IMR-90 (cell line): ENCODE measurements at regions not wholly inside any gene's neighbourhood (a gene's known extent, or its start where the extent isn't known, plus 50 kb on each side); places are given as distances from the start of the nearest gene placed in this dataset.

ENCODE experiments used
- ATAC-seq: fragments of 200-7000 bp; cut with Tn5 transposase; 2 replicates; pipeline ENCODE4 v1.9.1; 2020; ENCODE audit warnings: low read depth, mild to moderate bottlenecking, moderate library complexity
- BruUV-seq: library from RNA; stranded (reverse); fragments of 400-500 nt; replicated peaks from 2 replicates; lab custom pipeline; 2021; lab: Mats Ljungman, UMichigan
- CTCF ChIA-PET: fragments of 300-600 bp; formaldehyde crosslinking; extraction: SDS; loops from one replicate; lab custom pipeline; 2021; ENCODE audit warnings: antibody characterized with exemption; lab: Yijun Ruan, JAX
- POLR2A ChIA-PET: fragments of 300-600 bp; sonication (Branson Sonifier 250); formaldehyde crosslinking; loops from one replicate; lab custom pipeline; 2022; ENCODE audit warnings: antibody characterized with exemption; ENCODE audit not compliant: unreplicated experiment; lab: Charles Lee
- DNase-seq: peaks from one replicate; pipeline ENCODE4 v3.0.0; 2013
- H2AFZ ChIP-seq: replicated peaks from 2 replicates; pipeline ENCODE3; 2013; ENCODE audit warnings: low read length, mild to moderate bottlenecking; ENCODE audit not compliant: poor library complexity
- H2AK5ac ChIP-seq: 2 replicates; pipeline ENCODE4 v1.6.1; 2013; ENCODE audit warnings: low read depth, low read length, inconsistent platforms
- H2AK9ac ChIP-seq: replicated peaks from 2 replicates; pipeline ENCODE3; 2013; ENCODE audit warnings: mild to moderate bottlenecking, low read depth, low read length, moderate library complexity; ENCODE audit not compliant: poor library complexity
- H2BK120ac ChIP-seq: 2 replicates; pipeline ENCODE4 v1.6.1; 2013; ENCODE audit warnings: low read depth, low read length, inconsistent platforms
- H2BK15ac ChIP-seq: 3 replicates; pipeline ENCODE4 v1.6.1; 2013; ENCODE audit warnings: low read depth, low read length, inconsistent platforms
- H2BK20ac ChIP-seq: 2 replicates; pipeline ENCODE4 v1.6.1; 2013; ENCODE audit warnings: low read depth, mild to moderate bottlenecking, inconsistent platforms, low read length, moderate library complexity
- H2BK5ac ChIP-seq: 2 replicates; pipeline ENCODE4 v1.6.1; 2013; ENCODE audit warnings: mild to moderate bottlenecking, low read depth, low read length, inconsistent platforms; ENCODE audit not compliant: poor library complexity, severe bottlenecking
- H3K14ac ChIP-seq: replicated peaks from 2 replicates; pipeline ENCODE4 v1.6.1; 2013; ENCODE audit warnings: low read depth, low read length, inconsistent platforms
- H3K18ac ChIP-seq: 2 replicates; pipeline ENCODE4 v1.6.1; 2013; ENCODE audit warnings: low read depth, low read length, control low read depth
- H3K23ac ChIP-seq: 2 replicates; pipeline ENCODE4 v1.6.1; 2013; ENCODE audit warnings: low read depth, low read length, inconsistent platforms
- H3K27ac ChIP-seq: 2 replicates; pipeline ENCODE4 v1.5.1; 2013; ENCODE audit warnings: mild to moderate bottlenecking, control low read depth, low read length; ENCODE audit not compliant: insufficient read depth
- H3K27me3 ChIP-seq: 2 replicates; pipeline ENCODE4 v1.6.1; 2013; ENCODE audit warnings: low read length; ENCODE audit not compliant: control insufficient read depth, insufficient read depth
- H3K36me3 ChIP-seq: 2 replicates; pipeline ENCODE4 v1.6.1; 2013; ENCODE audit warnings: low read length, mixed read lengths; ENCODE audit not compliant: control insufficient read depth, insufficient read depth
- H3K4ac ChIP-seq: 2 replicates; pipeline ENCODE4 v1.6.1; 2013; ENCODE audit warnings: low read depth, low read length, inconsistent platforms
- H3K4me1 ChIP-seq: 2 replicates; pipeline ENCODE4 v1.6.1; 2013; ENCODE audit warnings: low read length, mixed read lengths; ENCODE audit not compliant: control insufficient read depth, insufficient read depth
- H3K4me2 ChIP-seq: 2 replicates; pipeline ENCODE4 v1.6.1; 2013; ENCODE audit warnings: low read depth, mild to moderate bottlenecking, control low read depth, low read length, moderate library complexity
- H3K4me3 ChIP-seq: 2 replicates; pipeline ENCODE4 v1.5.1; 2013; ENCODE audit warnings: low read depth, mild to moderate bottlenecking, control low read depth, low read length, moderate library complexity; ENCODE audit not compliant: insufficient read depth
- H3K56ac ChIP-seq: 2 replicates; pipeline ENCODE4 v1.6.1; 2013; ENCODE audit warnings: low read length, inconsistent platforms; ENCODE audit not compliant: insufficient read depth; ENCODE audit errors: extremely low read depth
- H3K79me1 ChIP-seq, 2 experiments: 2 replicates each; pipeline ENCODE4 v1.6.1; 2013; ENCODE audit warnings: low read length in 2 of 2, inconsistent platforms in 1 of 2, low read depth in 1 of 2
- H3K9ac ChIP-seq: 2 replicates; pipeline ENCODE4 v1.6.1; 2013; ENCODE audit warnings: low read depth, low read length, control low read depth
- H3K9me1 ChIP-seq: 2 replicates; pipeline ENCODE4 v1.6.1; 2013; ENCODE audit warnings: low read length, inconsistent platforms; ENCODE audit not compliant: insufficient read depth
- H3K9me3 ChIP-seq: 2 replicates; pipeline ENCODE4 v1.6.1; 2013; ENCODE audit warnings: low read length; ENCODE audit not compliant: control insufficient read depth, insufficient read depth
- H4K20me1 ChIP-seq: 2 replicates; pipeline ENCODE4 v1.6.1; 2013; ENCODE audit warnings: low read length, inconsistent platforms; ENCODE audit not compliant: insufficient read depth
- H4K5ac ChIP-seq: 2 replicates; pipeline ENCODE4 v1.6.1; 2013; ENCODE audit warnings: mild to moderate bottlenecking, low read depth, low read length, control low read depth
- H4K8ac ChIP-seq, 2 experiments: 2 replicates each; pipeline ENCODE4 v1.6.1; 2013; ENCODE audit warnings: low read depth in 2 of 2, low read length in 2 of 2, control low read depth in 1 of 2, inconsistent platforms in 1 of 2
- H4K91ac ChIP-seq: 2 replicates; pipeline ENCODE4 v1.6.1; 2013; ENCODE audit warnings: low read depth, low read length, inconsistent platforms; ENCODE audit not compliant: insufficient read depth
- BHLHE40 ChIP-seq: fragments of 150-350 bp; IDR thresholded peaks from 2 replicates; pipeline ENCODE4 v1.6.1; 2016; ENCODE audit warnings: mild to moderate bottlenecking, low read depth, low read length
- CEBPB ChIP-seq: IDR thresholded peaks from 2 replicates; pipeline ENCODE4 v1.6.1; 2012; ENCODE audit warnings: low read depth, low read length, improper control_type of control experiment
- CTCF ChIP-seq: conservative IDR thresholded peaks from 2 replicates; pipeline ENCODE4 v1.5.1; 2012; ENCODE audit warnings: mild to moderate bottlenecking, low read depth, low read length, improper control_type of control experiment
- FOS ChIP-seq: fragments of 150-350 bp; IDR thresholded peaks from 2 replicates; pipeline ENCODE4 v1.6.1; 2016; ENCODE audit warnings: low read depth, low read length
- MAZ ChIP-seq: IDR thresholded peaks from 2 replicates; pipeline ENCODE4 v1.6.1; 2012; ENCODE audit warnings: low read depth, mild to moderate bottlenecking, low read length, improper control_type of control experiment, moderate library complexity, borderline replicate concordance
- MXI1 ChIP-seq: IDR thresholded peaks from 2 replicates; pipeline ENCODE4 v1.6.1; 2012; ENCODE audit warnings: low read depth, mild to moderate bottlenecking, low read length, moderate library complexity, borderline replicate concordance
- NFE2L2 ChIP-seq: fragments of 150-350 bp; IDR thresholded peaks from 2 replicates; pipeline ENCODE4 v1.6.1; 2016; ENCODE audit warnings: low read depth, mild to moderate bottlenecking, low read length
- RAD21 ChIP-seq: IDR thresholded peaks from 2 replicates; pipeline ENCODE4 v1.6.1; 2012; ENCODE audit warnings: low read length, improper control_type of control experiment
- SMC3 ChIP-seq: fragments of 150-350 bp; IDR thresholded peaks from 2 replicates; pipeline ENCODE4 v1.6.1; 2016; ENCODE audit warnings: low read depth, mild to moderate bottlenecking, antibody characterized with exemption, low read length, moderate library complexity
- USF2 ChIP-seq: fragments of 150-350 bp; IDR thresholded peaks from 2 replicates; pipeline ENCODE4 v1.6.1; 2017; ENCODE audit warnings: mild to moderate bottlenecking, antibody characterized with exemption, low read length, low read depth
- WGBS, 2 experiments: methylation state at CpG; one replicate each; pipeline versions ENCODE4 v1.1.5 to v1.1.7; 2013; ENCODE audit warnings: missing lambda C conversion rate in 2 of 2; ENCODE audit not compliant: insufficient read length in 1 of 2; ENCODE audit errors: extremely low coverage in 2 of 2; 5-methylcytosine and 5-hydroxymethylcytosine counted together
- dilution Hi-C: fragments of 300-500 bp; cut with HindIII; formaldehyde crosslinking; loops from one replicate; pipeline ENCODE4 v1.14.3; 2018; ENCODE audit warnings: low sequenced_read_pairs; ENCODE audit not compliant: unreplicated experiment
- in situ Hi-C: fragments of 300-500 bp; cut with MboI; formaldehyde crosslinking; loops from 3 replicates; pipeline ENCODE4 v1.14.3; 2019; ENCODE audit warnings: low sequenced_read_pairs, inconsistent platforms, mixed read lengths
- intact Hi-C: fragments of 100-400 bp; cut with micrococcal nuclease; formaldehyde crosslinking; loops from 2 replicates; pipeline ENCODE4 v1.10.0; 2022

GRCh38 chr7:41114131-41114530, 588.8 kb downstream of the INHBA start:
- Histone ChIP-seq H3K4me3 (no peak overlapping the region), H3K9me1 (no peaks in the 10 kb centered on the region), H3K4ac (no peak overlapping the region), H3K23ac (no peak overlapping the region), H2BK5ac (no peak overlapping the region), H3K4me1 (0 out of 2 replicates have a peak, but pooled peaks cover 2% of the 10 kb centered on the region), H4K91ac (no peak overlapping the region), H3K14ac (0 out of 2 replicates have a peak overlapping the region, but pooled peaks have one; percentile 6), H3K4me2 (no peak overlapping the region), H2BK20ac (no peak overlapping the region), H3K79me1 (no peaks in the 10 kb centered on the region), H3K18ac (no peak overlapping the region), H2AK9ac (no peak overlapping the region), H3K27ac (no peak overlapping the region), H3K9me3 (no peaks in the 10 kb centered on the region), H2BK120ac (no peak overlapping the region), H2AK5ac (no peak overlapping the region), H3K36me3 (no peaks in the 10 kb centered on the region), H3K56ac (no peak overlapping the region), H4K8ac (no peak overlapping the region), H2BK15ac (no peak overlapping the region), H3K27me3 (no peaks in the 10 kb centered on the region), H2AFZ (no peak overlapping the region), H4K5ac (no peak overlapping the region), H4K20me1 (no peaks in the 10 kb centered on the region), H3K9ac (no peak overlapping the region)
- in situ Hi-C loops = no loop called here
- BruUV-seq = no TSS peak
- intact Hi-C loops = loop anchor here (5.0 kb wide), 1 partner anchor 583 kb away; no protein-coding TSS in a partner anchor
- ATAC-seq (peak; percentile 93), DNase-seq (peak; percentile 94)
- no CpG with 5 or more reads among the region's 1 CpG for WGBS, 2 experiments
- no peak for TF ChIP-seq CEBPB
- TF ChIP-seq FOS = no peak
- TF ChIP-seq MAZ = no peak
- no peak for TF ChIP-seq BHLHE40
- TF ChIP-seq MXI1 = no peak
- TF ChIP-seq NFE2L2 = no peak
- TF ChIP-seq USF2 = no peak
- no peak for TF ChIP-seq RAD21
- no peak for TF ChIP-seq CTCF
- no peak for TF ChIP-seq SMC3
- POLR2A ChIA-PET = no interaction called here
- CTCF ChIA-PET = no interaction called here
- dilution Hi-C loops = no loop called here
